GM18499 (cell line): ENCODE measurements at regions not wholly inside any gene's neighbourhood (a gene's known extent, or its start where the extent isn't known, plus 50 kb on each side); places are given as distances from the start of the nearest gene placed in this dataset.

Source experiments
- ATAC-seq: cut with Tn5 transposase; IDR thresholded peaks from one replicate; pipeline ENCODE4 v1.9.1; 2021; ENCODE audit warnings: moderate number of reproducible peaks; ENCODE audit not compliant: insufficient read depth, unreplicated experiment

DNA sequence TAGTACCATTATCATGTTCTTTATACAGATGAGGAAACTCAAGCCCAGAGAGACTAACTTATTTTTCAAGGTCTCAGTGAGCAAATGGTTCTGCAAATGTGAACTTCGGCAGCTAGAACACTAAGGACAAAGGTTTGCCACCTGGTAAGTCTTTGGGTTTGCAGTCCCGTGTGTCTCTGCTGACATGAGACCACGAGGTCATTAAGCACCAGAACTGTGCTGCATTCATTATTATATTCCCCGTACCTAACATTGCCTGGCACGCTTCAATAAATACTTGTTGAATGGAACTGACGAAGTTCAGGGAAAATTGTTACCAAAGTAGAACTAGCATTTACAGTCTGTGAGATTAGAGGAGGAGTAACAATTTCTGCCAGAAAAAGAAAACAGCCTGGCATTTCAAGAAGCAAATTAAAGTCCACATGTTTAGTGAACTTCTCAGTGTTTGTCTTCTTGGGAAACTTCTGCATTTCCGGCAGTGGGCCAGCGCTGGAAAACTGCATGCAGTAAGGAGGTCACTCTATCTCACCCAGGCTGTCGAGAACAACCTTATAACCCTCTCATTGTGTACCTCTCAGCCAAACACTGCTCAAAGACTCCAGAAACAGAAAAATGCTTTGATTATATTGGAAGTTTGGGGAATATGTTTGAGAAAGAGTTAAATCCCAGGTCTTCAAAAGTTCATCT, 67.4 kb upstream of the CPEB2 start:
- ATAC-seq: no peak

DNA sequence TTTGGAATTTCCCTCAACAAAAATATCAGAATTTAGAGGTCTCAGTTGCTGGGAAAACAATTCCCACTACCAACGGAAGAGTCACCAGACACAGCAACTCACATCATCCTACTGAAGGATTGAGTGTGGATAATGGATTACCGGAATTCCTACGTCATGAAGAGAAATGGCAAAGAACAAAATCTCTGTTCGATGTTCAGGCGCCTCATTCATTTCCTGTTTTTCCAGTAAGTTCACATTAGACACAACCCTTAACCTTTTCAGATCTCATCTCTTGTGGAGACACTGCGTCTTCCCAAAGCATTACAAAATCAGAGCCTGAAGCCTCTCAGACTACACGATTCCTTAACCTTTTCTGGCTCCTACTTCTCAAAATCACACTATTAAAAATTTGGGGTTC, 58.5 kb upstream of the CPEB2 start:
- ATAC-seq: no peak

DNA sequence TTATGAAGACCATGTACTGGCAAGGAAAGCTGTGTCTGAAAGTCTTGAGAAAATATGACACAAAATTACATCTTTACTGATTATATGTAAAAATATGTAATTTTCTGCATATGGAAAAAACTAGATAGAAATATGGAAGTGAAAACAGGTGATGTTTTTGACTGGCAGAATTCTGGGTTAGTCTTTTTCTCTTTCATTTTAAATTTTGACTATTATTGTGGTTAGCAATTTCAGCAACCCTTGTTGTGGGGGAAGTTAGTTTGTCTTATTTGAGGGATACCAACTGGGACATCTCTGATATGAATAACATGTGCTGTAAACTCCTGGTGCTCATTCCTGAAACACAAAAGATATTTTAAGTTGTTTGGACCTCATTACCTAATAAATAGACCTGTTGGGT, 49.9 kb upstream of the CPEB2 start:
- no peak for ATAC-seq
